Tibial nerve (tissue), 4 donors: ENCODE measurements at regions not wholly inside any gene's neighbourhood (a gene's known extent, or its start where the extent isn't known, plus 50 kb on each side); places are given as distances from the start of the nearest gene placed in this dataset.

ENCODE experiments used
- DNase-seq, 2 donors: peaks; one replicate each; pipeline ENCODE4 v3.0.0-alpha.2; 2019; ENCODE audit warnings: low spot score in 2 of 2
- H3K27ac ChIP-seq, 4 donors: fragments of 200-600 bp; sonication (generic) in 3 of 4; one replicate each; pipeline ENCODE4 v1.5.1; 2017 to 2019; ENCODE audit warnings: mild to moderate bottlenecking in 1 of 4
- H3K27me3 ChIP-seq, 2 donors: fragments of 200-600 bp; sonication (generic) in 1 of 2; one replicate each; pipeline versions ENCODE4 v1.5.1 to v1.6.0; 2017 to 2019
- H3K36me3 ChIP-seq, 3 donors: fragments of 200-600 bp; sonication (generic); one replicate each; pipeline ENCODE4 v1.5.1; 2018 to 2019
- H3K4me1 ChIP-seq, 4 donors: fragments of 200-600 bp; sonication (generic) in 3 of 4; one replicate each; pipeline ENCODE4 v1.5.1; 2017 to 2019
- H3K4me3 ChIP-seq, 4 donors: fragments of 200-600 bp; sonication (generic) in 3 of 4; one replicate each; pipeline ENCODE4 v1.5.1; 2017 to 2019; ENCODE audit warnings: mild to moderate bottlenecking in 1 of 4, moderate library complexity in 1 of 4
- H3K9me3 ChIP-seq, 4 donors: fragments of 200-600 bp; sonication (generic) in 3 of 4; one replicate each; pipeline ENCODE4 v1.5.1; 2017 to 2019
- EP300 ChIP-seq, 2 donors: sonication (generic); formaldehyde crosslinking; IDR thresholded peaks; one replicate each; pipeline ENCODE4 v1.6.1; 2017; ENCODE audit warnings: antibody characterized with exemption in 2 of 2, mild to moderate bottlenecking in 1 of 2
- POLR2A ChIP-seq, 2 donors: fragments of 450-650 bp; IDR thresholded peaks; one replicate each; pipeline ENCODE4 v1.6.1; 2017; ENCODE audit warnings: antibody characterized with exemption in 2 of 2, mild to moderate bottlenecking in 2 of 2, moderate library complexity in 2 of 2
- WGBS, 2 donors: methylation state at CpG; one replicate each; pipeline ENCODE4 v1.1.5; 2018; 5-methylcytosine and 5-hydroxymethylcytosine counted together
- TF ChIP-seq, protein P1 (sequence below), 5 experiments: fragments of 200-600 bp in 3 of 5; fragments of 450-650 bp in 2 of 5; sonication (generic) in 3 of 5; IDR thresholded peaks; one replicate each; pipeline ENCODE4 v1.5.1; 2016 to 2019; ENCODE audit warnings: antibody characterized with exemption in 5 of 5, mild to moderate bottlenecking in 3 of 5, moderate library complexity in 2 of 5

DNA sequence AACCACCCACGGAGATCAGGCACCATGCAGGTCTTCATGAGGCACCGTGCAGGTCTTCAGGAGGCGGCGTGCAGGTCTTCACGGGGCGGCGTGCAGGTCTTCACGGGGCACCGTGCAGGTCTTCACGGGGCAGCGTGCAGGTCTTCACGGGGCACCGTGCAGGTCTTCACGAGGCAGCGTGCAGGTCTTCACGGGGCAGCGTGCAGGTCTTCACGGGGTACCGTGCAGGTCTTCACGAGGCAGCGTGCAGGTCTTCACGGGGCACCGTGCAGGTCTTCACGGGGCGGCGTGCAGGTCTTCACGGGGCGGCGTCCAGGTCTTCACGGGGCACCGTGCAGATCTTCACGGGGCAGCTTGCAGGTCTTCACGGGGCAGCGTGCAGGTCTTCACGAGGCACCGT, 350.4 kb upstream of the PKDCC start:
- TF ChIP-seq, protein P1, sequence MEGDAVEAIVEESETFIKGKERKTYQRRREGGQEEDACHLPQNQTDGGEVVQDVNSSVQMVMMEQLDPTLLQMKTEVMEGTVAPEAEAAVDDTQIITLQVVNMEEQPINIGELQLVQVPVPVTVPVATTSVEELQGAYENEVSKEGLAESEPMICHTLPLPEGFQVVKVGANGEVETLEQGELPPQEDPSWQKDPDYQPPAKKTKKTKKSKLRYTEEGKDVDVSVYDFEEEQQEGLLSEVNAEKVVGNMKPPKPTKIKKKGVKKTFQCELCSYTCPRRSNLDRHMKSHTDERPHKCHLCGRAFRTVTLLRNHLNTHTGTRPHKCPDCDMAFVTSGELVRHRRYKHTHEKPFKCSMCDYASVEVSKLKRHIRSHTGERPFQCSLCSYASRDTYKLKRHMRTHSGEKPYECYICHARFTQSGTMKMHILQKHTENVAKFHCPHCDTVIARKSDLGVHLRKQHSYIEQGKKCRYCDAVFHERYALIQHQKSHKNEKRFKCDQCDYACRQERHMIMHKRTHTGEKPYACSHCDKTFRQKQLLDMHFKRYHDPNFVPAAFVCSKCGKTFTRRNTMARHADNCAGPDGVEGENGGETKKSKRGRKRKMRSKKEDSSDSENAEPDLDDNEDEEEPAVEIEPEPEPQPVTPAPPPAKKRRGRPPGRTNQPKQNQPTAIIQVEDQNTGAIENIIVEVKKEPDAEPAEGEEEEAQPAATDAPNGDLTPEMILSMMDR (IDR thresholded peaks at IDR 0.05), result no peak
- TF ChIP-seq POLR2A (IDR thresholded peaks at IDR 0.05), result no peak
- no peak for TF ChIP-seq EP300 (IDR thresholded peaks at IDR 0.05)
- Histone ChIP-seq H3K36me3 (no peaks in the 10 kb centered on the region), H3K4me1 (peaks cover 0 to 13% (median 0%) of the 10 kb centered on the region in 4 donors), H3K9me3 (no peaks in the 10 kb centered on the region), H3K27me3 (no peaks in the 10 kb centered on the region), H3K27ac (no peak overlapping the region), H3K4me3 (no peak overlapping the region)
- DNase-seq, result no peak
- WGBS, 2 donors, result 93 to 97% methylated on average over 23 to 24 of the region's 36 CpGs

DNA sequence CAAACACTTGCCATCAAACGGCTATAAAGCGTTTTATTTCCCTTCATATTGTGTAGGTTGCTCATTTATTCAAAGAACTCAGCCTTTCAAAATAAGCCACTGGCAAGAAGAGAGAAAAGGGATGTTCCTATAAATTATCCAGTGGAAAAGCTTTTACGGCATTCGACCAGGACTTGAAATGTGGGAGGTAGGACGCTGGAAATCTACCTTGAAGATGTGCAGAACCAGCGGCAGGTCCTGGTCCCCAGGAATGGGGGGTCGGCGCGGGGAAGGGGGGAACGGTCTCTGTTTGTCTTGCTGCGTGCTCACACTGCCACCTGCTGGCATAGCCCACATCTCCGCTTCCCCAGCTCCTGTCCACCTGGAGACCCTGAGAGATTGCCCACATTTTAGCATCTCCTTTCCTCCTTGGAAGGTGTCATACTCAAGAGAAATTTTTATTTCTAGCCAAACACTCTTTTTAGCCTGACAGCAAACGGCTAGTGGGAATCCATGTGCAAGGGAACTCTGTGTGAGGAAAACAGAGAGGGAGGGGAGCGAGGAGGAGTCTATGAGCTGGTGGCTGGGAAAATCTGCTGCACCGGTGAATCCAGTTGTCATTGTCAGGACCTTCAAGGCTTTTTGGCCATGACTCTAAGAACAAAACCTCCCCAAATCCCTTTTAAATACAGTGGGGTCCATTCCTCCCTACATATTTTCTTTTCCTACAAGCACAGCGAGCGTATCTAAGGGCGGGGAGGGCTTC, 349.0 kb upstream of the PKDCC start:
- WGBS, 2 donors, result 29 to 31% methylated on average over 18 of the region's 18 CpGs
- Histone ChIP-seq H3K4me1 (peaks cover 0 to 13% (median 0%) of the 10 kb centered on the region in 4 donors), H3K27me3 (no peaks in the 10 kb centered on the region), H3K27ac (no peak overlapping the region), H3K4me3 (no peak overlapping the region), H3K36me3 (no peaks in the 10 kb centered on the region), H3K9me3 (no peaks in the 10 kb centered on the region)
- TF ChIP-seq, protein P1 (IDR thresholded peaks at IDR 0.05), result peak; percentile 59 to 85 (median 74)
- no peak for TF ChIP-seq EP300 (IDR thresholded peaks at IDR 0.05)
- TF ChIP-seq POLR2A (IDR thresholded peaks at IDR 0.05), result no peak
- peak in 1 of 2 donors; percentile 24 for DNase-seq

DNA sequence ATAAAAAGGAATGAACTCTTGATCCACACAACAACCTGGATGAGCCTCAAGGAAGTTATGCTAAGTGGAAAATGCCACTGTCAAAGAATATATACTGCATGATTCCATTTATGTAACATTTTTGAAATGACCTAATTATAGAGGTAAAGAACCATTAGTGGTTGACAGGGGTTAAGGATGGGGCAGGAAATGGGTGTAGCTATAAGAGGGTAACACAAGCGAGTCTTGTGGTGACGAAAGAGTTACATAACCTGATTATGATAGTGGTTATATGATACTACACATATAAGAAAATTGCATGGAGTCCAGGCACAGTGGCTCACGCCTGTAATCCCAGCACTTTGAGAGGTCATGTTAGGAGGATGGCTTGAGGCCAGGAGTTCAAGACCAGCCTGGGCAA, 346.6 kb upstream of the PKDCC start:
- no peaks in the 10 kb centered on the region for H3K9me3 ChIP-seq
- H3K4me1 ChIP-seq, result peaks cover 0 to 9% (median 0%) of the 10 kb centered on the region in 4 donors
- no peaks in the 10 kb centered on the region for H3K27me3 ChIP-seq
- no peak for DNase-seq
- no peak overlapping the region for H3K4me3 ChIP-seq
- WGBS, 2 donors, result 79% methylated on average over 3 of the region's 3 CpGs
- TF ChIP-seq POLR2A (IDR thresholded peaks at IDR 0.05) (no peak), EP300 (IDR thresholded peaks at IDR 0.05) (no peak)
- TF ChIP-seq, protein P1 (IDR thresholded peaks at IDR 0.05), result no peak
- H3K27ac ChIP-seq, result no peak overlapping the region
- no peaks in the 10 kb centered on the region for H3K36me3 ChIP-seq

DNA sequence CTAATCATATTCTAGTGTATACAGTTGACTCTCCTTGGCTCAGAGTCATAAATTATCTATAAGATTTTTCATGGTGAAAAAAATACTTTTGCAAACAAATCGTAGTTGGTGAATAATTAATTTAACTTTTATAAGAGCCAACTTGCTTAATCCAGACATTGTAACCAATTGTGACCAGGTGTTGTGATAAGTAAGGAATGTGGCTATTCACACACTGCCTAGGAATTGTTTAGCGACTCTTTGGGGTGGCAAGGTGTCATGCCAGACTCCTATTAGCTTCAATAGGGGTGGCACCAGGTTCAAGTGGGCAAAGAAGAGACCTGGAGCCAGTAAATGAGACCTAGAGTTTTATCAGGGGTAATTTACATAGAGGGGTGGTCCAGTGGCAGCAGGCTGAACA, 344.7 kb upstream of the PKDCC start:
- no peak for DNase-seq
- 83 to 90% methylated on average over 2 of the region's 2 CpGs for WGBS, 2 donors
- Histone ChIP-seq H3K27me3 (no peaks in the 10 kb centered on the region), H3K27ac (no peak overlapping the region), H3K9me3 (no peaks in the 10 kb centered on the region), H3K4me3 (no peak overlapping the region), H3K36me3 (no peaks in the 10 kb centered on the region), H3K4me1 (peaks cover 0 to 9% (median 0%) of the 10 kb centered on the region in 4 donors)
- TF ChIP-seq POLR2A (IDR thresholded peaks at IDR 0.05) (no peak), EP300 (IDR thresholded peaks at IDR 0.05) (no peak)
- TF ChIP-seq, protein P1 (IDR thresholded peaks at IDR 0.05), result no peak

DNA sequence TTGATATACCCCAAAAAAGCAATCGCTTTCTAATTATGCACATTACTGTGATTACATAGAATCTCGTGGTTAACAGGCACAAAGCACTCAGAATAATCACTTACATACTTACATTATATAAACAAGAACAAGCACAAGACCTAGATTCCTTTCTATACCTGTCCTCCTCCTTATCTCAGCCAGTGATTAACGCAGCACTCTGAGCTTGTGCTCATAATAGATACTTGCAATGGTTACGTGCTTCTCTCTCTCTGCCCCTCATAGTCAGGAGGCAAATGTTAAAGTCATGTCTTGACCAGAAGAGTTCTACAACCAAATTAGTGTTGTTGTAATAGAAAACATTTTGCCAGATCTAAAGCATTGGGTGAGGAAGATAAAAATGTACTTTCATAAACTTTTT, 342.2 kb upstream of the PKDCC start:
- DNase-seq, result no peak
- TF ChIP-seq EP300 (IDR thresholded peaks at IDR 0.05) (no peak), POLR2A (IDR thresholded peaks at IDR 0.05) (no peak)
- TF ChIP-seq, protein P1 (IDR thresholded peaks at IDR 0.05), result no peak
- Histone ChIP-seq H3K4me1 (no peaks in the 10 kb centered on the region), H3K4me3 (no peak overlapping the region), H3K36me3 (no peaks in the 10 kb centered on the region), H3K27ac (no peak overlapping the region), H3K9me3 (no peaks in the 10 kb centered on the region), H3K27me3 (no peaks in the 10 kb centered on the region)
- WGBS, 2 donors, result 86 to 87% methylated on average over 4 of the region's 4 CpGs
